Stimulated activated effector memory CD8-positive, alpha-beta T cell treated with anti-CD3 and anti-CD28 coated beads, Interleukin-12 subunit alpha, Interleukin-12 subunit beta, amount 100 ng/mL, for 72 hours (primary cell): ENCODE measurements at regions not wholly inside any gene's neighbourhood (a gene's known extent, or its start where the extent isn't known, plus 50 kb on each side); places are given as distances from the start of the nearest gene placed in this dataset.

Experiments used
- ATAC-seq: fragments of 150-1000 bp; cut with Tn5 transposase; 2 replicates; pipeline ENCODE4 v1.10.0; 2021
- DNase-seq, 2 donors: peaks; one replicate each; pipeline ENCODE4 v3.0.0; 2021 to 2022; ENCODE audit warnings: low spot score in 2 of 2
- H3K27ac Mint-ChIP-seq: one replicate; pipeline ENCODE4 v1.8.0; 2022; ENCODE audit warnings: mild to moderate bottlenecking, mixed read lengths
- H3K36me3 Mint-ChIP-seq: one replicate; pipeline ENCODE4 v1.8.0; 2022; ENCODE audit warnings: mild to moderate bottlenecking, mixed read lengths
- H3K4me1 Mint-ChIP-seq: one replicate; pipeline ENCODE4 v1.8.0; 2022; ENCODE audit warnings: mixed read lengths
- H3K4me3 Mint-ChIP-seq: one replicate; pipeline ENCODE4 v1.8.0; 2022; ENCODE audit warnings: mild to moderate bottlenecking, mixed read lengths
- H3K9me3 Mint-ChIP-seq: one replicate; pipeline ENCODE4 v1.8.0; 2022; ENCODE audit warnings: mixed read lengths

DNA sequence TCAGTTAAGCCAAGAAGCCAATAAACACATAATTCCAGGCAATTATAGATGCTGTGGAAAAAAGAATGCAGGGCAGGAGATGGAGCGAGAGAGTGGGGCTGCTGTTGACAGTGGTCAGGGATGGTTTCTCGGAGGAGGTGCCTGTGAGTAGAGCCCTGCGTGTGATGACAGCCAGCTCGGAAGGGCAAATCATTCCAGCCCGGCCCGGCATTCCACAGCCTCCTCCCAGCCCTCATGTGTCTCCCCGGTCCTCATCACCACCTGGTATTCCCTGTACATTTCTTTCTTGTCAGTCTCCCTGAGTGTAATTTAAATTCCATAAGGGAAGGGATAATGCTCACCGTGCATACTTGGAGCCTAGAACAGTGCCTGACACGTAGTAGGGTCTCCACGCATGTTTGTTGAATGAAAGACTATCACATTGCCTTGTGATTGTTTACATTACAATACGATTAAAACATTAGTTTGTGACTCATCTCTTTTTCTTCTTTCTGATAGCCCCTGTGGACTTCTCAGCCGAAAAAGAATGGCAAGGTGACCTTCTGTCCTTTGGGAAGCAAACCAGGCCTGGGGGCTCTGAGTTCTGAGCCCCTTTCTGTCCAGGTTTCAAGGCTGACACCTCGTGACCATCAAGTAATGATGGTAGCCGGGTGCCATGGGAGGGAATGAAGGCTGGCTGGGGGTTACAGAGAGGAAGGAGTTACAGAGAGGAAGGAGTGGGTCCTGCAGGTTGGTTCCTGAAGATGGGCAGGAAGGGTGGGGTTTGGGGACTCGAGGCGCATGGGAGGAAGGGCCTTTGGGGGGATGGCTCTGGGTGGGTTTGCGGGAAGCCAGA, 379.5 kb upstream of the SULF2 start:
- Mint-ChIP-seq H3K27ac (no peak overlapping the region), H3K36me3 (no peaks in the 10 kb centered on the region), H3K4me1 (no peaks in the 10 kb centered on the region), H3K9me3 (no peaks in the 10 kb centered on the region), H3K4me3 (no peak overlapping the region)
- DNase-seq (no peak), ATAC-seq (no peak)

GRCh38 chr20:48164034-48164433, 378.8 kb upstream of the SULF2 start:
- no peaks in the 10 kb centered on the region for H3K36me3 Mint-ChIP-seq

GRCh38 chr20:48163505-48163904, 378.2 kb upstream of the SULF2 start:
- Mint-ChIP-seq H3K4me1 (no peaks in the 10 kb centered on the region), H3K36me3 (no peaks in the 10 kb centered on the region), H3K27ac (no peak overlapping the region), H3K9me3 (no peaks in the 10 kb centered on the region), H3K4me3 (no peak overlapping the region)
- DNase-seq (no peak), ATAC-seq (no peak)

More at GRCh38 chr20:48164034-48164433, 378.8 kb upstream of the SULF2 start:
- no peak overlapping the region for H3K4me3 Mint-ChIP-seq
- H3K27ac Mint-ChIP-seq = no peak overlapping the region
- DNase-seq (no peak), ATAC-seq (no peak)
- H3K4me1 Mint-ChIP-seq = no peaks in the 10 kb centered on the region
- no peaks in the 10 kb centered on the region for H3K9me3 Mint-ChIP-seq

DNA sequence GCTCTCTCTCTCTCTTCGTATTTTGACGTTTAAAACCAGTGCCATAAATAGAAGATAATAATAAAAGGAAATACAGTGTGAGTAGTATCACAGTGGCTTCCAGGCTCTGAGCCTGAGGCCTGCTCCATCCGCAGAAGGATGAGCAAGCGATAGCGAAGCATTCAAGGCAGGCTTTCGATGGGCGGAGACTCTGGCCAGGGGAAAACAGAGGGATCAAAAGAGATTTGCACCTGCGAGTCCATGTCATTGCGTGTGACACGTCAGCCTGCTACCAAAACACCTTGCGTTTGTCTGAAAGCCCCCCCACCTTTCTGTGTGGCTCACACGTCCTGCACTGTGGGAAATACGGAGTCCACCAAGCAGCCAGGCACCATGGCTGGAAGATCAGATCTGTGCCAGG, 377.3 kb upstream of the SULF2 start:
- H3K9me3 Mint-ChIP-seq = no peaks in the 10 kb centered on the region
- no peaks in the 10 kb centered on the region for H3K36me3 Mint-ChIP-seq
- no peak overlapping the region for H3K27ac Mint-ChIP-seq
- no peak for ATAC-seq
- H3K4me3 Mint-ChIP-seq = no peak overlapping the region
- H3K4me1 Mint-ChIP-seq = no peaks in the 10 kb centered on the region
- no peak for DNase-seq

DNA sequence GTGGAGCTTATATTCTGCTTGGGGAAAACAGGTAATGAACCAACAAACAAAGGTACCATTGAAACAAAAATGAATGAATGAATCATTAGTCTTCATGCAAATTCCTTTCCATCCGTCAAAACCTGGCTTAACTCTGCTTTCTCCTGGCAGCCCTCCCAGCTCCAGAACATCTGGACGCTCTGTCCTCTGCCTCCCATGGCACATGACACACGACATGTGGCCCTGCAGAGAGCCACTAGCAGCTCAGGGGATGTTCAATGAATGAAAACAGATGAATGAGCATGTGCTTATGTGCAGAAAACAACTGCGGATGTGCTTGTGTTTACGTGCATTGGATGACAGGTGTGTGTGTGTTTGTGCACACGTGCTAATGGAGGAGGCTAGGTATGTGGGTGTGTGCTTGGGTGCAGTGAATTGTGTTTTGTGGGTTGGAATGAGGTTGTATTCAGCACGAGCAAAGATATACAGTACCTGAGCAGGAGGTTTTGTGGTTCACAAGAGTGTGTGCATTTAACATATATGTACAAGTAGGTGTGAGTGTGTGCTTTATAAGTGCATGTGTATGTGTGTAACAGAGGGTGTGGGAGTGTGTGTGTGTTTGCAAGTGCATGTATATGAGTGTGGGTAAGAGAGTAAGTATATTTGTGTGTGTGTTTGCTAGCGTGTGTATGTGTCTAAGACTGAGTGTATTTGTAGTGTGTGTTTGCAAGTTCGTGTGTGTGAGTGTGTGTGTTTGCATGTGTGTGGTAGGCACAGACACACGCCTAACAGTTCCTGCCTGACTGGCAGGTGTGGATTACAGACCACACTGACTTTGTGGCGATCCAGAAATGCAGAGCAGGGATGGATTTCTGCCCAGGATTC, 374.1 kb upstream of the SULF2 start:
- Mint-ChIP-seq H3K9me3 (peaks cover 3% of the 10 kb centered on the region), H3K27ac (no peak overlapping the region), H3K36me3 (no peaks in the 10 kb centered on the region), H3K4me1 (no peaks in the 10 kb centered on the region), H3K4me3 (no peak overlapping the region)
- DNase-seq (no peak), ATAC-seq (no peak)

GRCh38 chr20:48158014-48158413, 372.7 kb upstream of the SULF2 start:
- no peak overlapping the region for H3K27ac Mint-ChIP-seq
- H3K36me3 Mint-ChIP-seq = no peaks in the 10 kb centered on the region
- ATAC-seq = no peak
- no peaks in the 10 kb centered on the region for H3K4me1 Mint-ChIP-seq
- H3K9me3 Mint-ChIP-seq = peaks cover 3% of the 10 kb centered on the region
- no peak overlapping the region for H3K4me3 Mint-ChIP-seq
- DNase-seq = no peak

GRCh38 chr20:48156951-48157700, 371.8 kb upstream of the SULF2 start:
- H3K36me3 Mint-ChIP-seq = no peaks in the 10 kb centered on the region
- H3K4me3 Mint-ChIP-seq = no peak overlapping the region
- no peaks in the 10 kb centered on the region for H3K4me1 Mint-ChIP-seq
- peaks cover 3% of the 10 kb centered on the region for H3K9me3 Mint-ChIP-seq
- no peak overlapping the region for H3K27ac Mint-ChIP-seq
- no peak for ATAC-seq
- DNase-seq = no peak

DNA sequence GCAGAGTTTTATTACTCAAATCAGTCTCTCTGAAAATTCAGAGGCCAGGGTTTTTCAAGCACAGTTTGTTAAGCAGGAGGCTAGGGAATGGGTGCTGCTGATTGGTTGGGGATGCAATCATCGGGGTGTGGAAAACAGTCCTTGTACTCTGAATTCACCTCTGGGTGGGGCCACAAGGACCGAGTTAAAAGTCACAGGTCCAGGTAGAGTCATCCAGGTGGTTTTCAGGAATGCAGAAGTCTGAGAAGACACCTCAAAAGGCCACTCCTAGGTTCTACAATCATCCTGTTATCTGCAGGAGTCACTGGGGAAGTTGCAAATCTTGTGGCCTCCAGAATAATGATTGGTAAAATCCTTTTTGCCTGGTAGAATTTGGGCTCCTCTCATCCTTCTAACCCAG, 371.2 kb upstream of the SULF2 start:
- no peaks in the 10 kb centered on the region for H3K4me1 Mint-ChIP-seq
- no peak for DNase-seq

GRCh38 chr20:48155268-48155667, 370.0 kb upstream of the SULF2 start:
- DNase-seq (no peak), ATAC-seq (no peak)
- peaks cover 3% of the 10 kb centered on the region for H3K9me3 Mint-ChIP-seq
- no peak overlapping the region for H3K4me3 Mint-ChIP-seq
- no peaks in the 10 kb centered on the region for H3K4me1 Mint-ChIP-seq
- no peaks in the 10 kb centered on the region for H3K36me3 Mint-ChIP-seq
- H3K27ac Mint-ChIP-seq = no peak overlapping the region

More for the DNA sequence above, 371.2 kb upstream of the SULF2 start:
- ATAC-seq = no peak
- no peak overlapping the region for H3K27ac Mint-ChIP-seq
- H3K9me3 Mint-ChIP-seq = peaks cover 3% of the 10 kb centered on the region
- H3K4me3 Mint-ChIP-seq = no peak overlapping the region
- H3K36me3 Mint-ChIP-seq = no peaks in the 10 kb centered on the region

GRCh38 chr20:48154040-48154765, 368.9 kb upstream of the SULF2 start:
- Mint-ChIP-seq H3K27ac (no peak overlapping the region), H3K4me1 (no peaks in the 10 kb centered on the region), H3K9me3 (peaks cover 3% of the 10 kb centered on the region), H3K4me3 (no peak overlapping the region), H3K36me3 (no peaks in the 10 kb centered on the region)
- no peak for DNase-seq
- no peak for ATAC-seq

DNA sequence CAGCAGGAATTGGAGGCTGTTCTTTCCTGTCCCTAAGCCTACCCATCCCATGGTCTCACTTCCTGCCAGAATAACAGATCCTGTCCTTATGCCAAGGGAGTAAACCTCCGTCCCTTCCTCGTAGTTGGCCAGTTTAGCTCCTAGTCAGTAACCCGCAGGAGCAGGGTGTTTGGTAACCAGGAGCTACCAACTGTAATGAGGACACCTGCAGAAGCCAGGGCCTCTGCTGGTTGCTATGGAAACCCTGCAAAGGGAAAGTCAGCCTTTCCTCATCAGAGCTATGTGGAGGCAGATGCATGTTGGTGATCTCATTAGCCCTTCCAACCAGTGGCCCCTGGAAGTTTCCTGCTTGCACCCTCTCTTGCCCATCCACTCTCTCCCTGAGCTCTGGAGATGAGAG, 368.2 kb upstream of the SULF2 start:
- H3K27ac Mint-ChIP-seq = no peak overlapping the region
- ATAC-seq (no peak), DNase-seq (no peak)
- H3K4me1 Mint-ChIP-seq = no peaks in the 10 kb centered on the region
- no peak overlapping the region for H3K4me3 Mint-ChIP-seq
- peaks cover 3% of the 10 kb centered on the region for H3K9me3 Mint-ChIP-seq
- no peaks in the 10 kb centered on the region for H3K36me3 Mint-ChIP-seq

GRCh38 chr20:48153103-48153502, 367.8 kb upstream of the SULF2 start:
- Mint-ChIP-seq H3K4me1 (no peaks in the 10 kb centered on the region), H3K4me3 (no peak overlapping the region), H3K36me3 (no peaks in the 10 kb centered on the region), H3K27ac (no peak overlapping the region), H3K9me3 (peaks cover 3% of the 10 kb centered on the region)
- ATAC-seq (no peak), DNase-seq (no peak)

GRCh38 chr20:48150568-48150967, 365.3 kb upstream of the SULF2 start:
- H3K36me3 Mint-ChIP-seq = no peaks in the 10 kb centered on the region
- DNase-seq (no peak), ATAC-seq (no peak)
- H3K9me3 Mint-ChIP-seq = peaks cover 3% of the 10 kb centered on the region
- no peak overlapping the region for H3K27ac Mint-ChIP-seq
- no peak overlapping the region for H3K4me3 Mint-ChIP-seq
- no peaks in the 10 kb centered on the region for H3K4me1 Mint-ChIP-seq

GRCh38 chr20:48149902-48150301, 364.6 kb upstream of the SULF2 start:
- Mint-ChIP-seq H3K4me3 (no peak overlapping the region), H3K27ac (no peak overlapping the region), H3K36me3 (no peaks in the 10 kb centered on the region), H3K4me1 (no peaks in the 10 kb centered on the region), H3K9me3 (peaks cover 3% of the 10 kb centered on the region)
- no peak for DNase-seq
- ATAC-seq = no peak
